H1 (cell line): ENCODE measurements at regions not wholly inside any gene's neighbourhood (a gene's known extent, or its start where the extent isn't known, plus 50 kb on each side); places are given as distances from the start of the nearest gene placed in this dataset.

Experiments used
- ATF3 ChIP-seq: IDR thresholded peaks from 2 replicates; pipeline ENCODE4 v1.6.1; 2011; ENCODE audit warnings: low read depth, mild to moderate bottlenecking, low read length; ENCODE audit not compliant: insufficient read depth
- CHD2 ChIP-seq: IDR thresholded peaks from 2 replicates; pipeline ENCODE4 v1.6.1; 2012; ENCODE audit warnings: low read length, improper control_type of control experiment

DNA sequence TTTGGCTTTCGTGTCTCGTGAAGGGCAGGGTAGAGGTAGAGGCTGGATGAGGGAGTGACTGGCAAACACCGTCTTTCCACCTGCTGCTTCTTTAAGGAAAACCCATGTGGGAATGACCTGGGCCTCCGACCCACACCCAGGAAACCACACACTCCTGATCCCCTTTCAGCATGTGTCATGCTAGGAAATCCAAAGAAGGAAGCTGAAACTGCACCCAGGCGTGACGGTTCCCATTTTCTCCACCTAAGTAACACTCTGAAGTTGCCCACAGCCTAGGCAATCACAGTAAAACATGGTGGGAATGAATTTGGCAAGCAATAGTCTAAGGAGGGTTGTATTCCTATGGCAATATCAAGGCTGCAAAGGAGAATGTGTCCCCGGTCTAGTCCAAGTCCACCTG lies 538.4 kb upstream of the NOX3 start (continued):
- TF ChIP-seq CHD2 (no peak), ATF3 (no peak)
- TF ChIP-seq, all 59 proteins: peak for 0
